Gastroesophageal sphincter (tissue), 4 donors: ENCODE measurements at regions not wholly inside any gene's neighbourhood (a gene's known extent, or its start where the extent isn't known, plus 50 kb on each side); places are given as distances from the start of the nearest gene placed in this dataset.

Experiments used
- ATAC-seq: fragments of 150-250 bp; one replicate; pipeline ENCODE4 v1.9.1; 2016; ENCODE audit warnings: mild to moderate bottlenecking, moderate library complexity
- H3K27ac ChIP-seq, 4 donors: fragments of 200-600 bp; sonication (generic) in 3 of 4; 1 replicate in 3 of 4; 2 replicates in 1 of 4; pipeline ENCODE4 v1.5.1; 2016 to 2019
- H3K27me3 ChIP-seq: fragments of 200-600 bp; sonication (generic); one replicate; pipeline ENCODE4 v1.5.1; 2019
- H3K36me3 ChIP-seq, 2 donors: fragments of 200-600 bp; sonication (generic); one replicate each; pipeline ENCODE4 v1.5.1; 2019; ENCODE audit warnings: control low read depth in 1 of 2
- H3K4me1 ChIP-seq, 3 donors: fragments of 200-600 bp; sonication (generic); 1 replicate in 2 of 3; 2 replicates in 1 of 3; pipeline ENCODE4 v1.5.1; 2016 to 2019; ENCODE audit warnings: control low read depth in 2 of 3
- H3K4me3 ChIP-seq, 2 donors: fragments of 200-600 bp; sonication (generic); one replicate each; pipeline ENCODE4 v1.5.1; 2019; ENCODE audit warnings: mild to moderate bottlenecking in 1 of 2, moderate library complexity in 1 of 2
- H3K9me3 ChIP-seq, 3 donors: fragments of 200-600 bp; sonication (generic); one replicate each; pipeline ENCODE4 v1.5.1; 2017 to 2019; ENCODE audit warnings: control low read depth in 2 of 3
- CTCF ChIP-seq, 4 experiments: fragments of 200-600 bp in 2 of 4; fragments of 450-650 bp in 2 of 4; sonication (generic) in 1 of 4; IDR thresholded peaks; one replicate each; pipeline ENCODE4 v1.5.1; 2017 to 2019; ENCODE audit warnings: antibody characterized with exemption in 4 of 4, mild to moderate bottlenecking in 2 of 4, moderate library complexity in 2 of 4
- EP300 ChIP-seq: sonication (generic); formaldehyde crosslinking; IDR thresholded peaks from one replicate; pipeline ENCODE4 v1.6.1; 2017; ENCODE audit warnings: antibody characterized with exemption, mild to moderate bottlenecking
- POLR2A ChIP-seq, 2 donors: fragments of 450-650 bp; IDR thresholded peaks; one replicate each; pipeline ENCODE4 v1.6.1; 2017; ENCODE audit warnings: antibody characterized with exemption in 2 of 2, mild to moderate bottlenecking in 2 of 2, moderate library complexity in 1 of 2
- POLR2AphosphoS5 ChIP-seq: sonication (generic); formaldehyde crosslinking; IDR thresholded peaks from one replicate; pipeline ENCODE4 v1.6.1; 2017; ENCODE audit warnings: antibody characterized with exemption
- WGBS, 2 donors: methylation state at CpG; one replicate each; pipeline ENCODE4 v1.1.5; 2018; ENCODE audit warnings: low coverage in 1 of 2; 5-methylcytosine and 5-hydroxymethylcytosine counted together

- Histone ChIP-seq H3K4me3 (no peak overlapping the region), H3K9me3 (peaks cover 0 to 26% (median 0%) of the 10 kb centered on the region in 3 donors), H3K4me1 (peaks cover 0 to 34% (median 6%) of the 10 kb centered on the region in 3 donors), H3K27ac (no peak overlapping the region), H3K36me3 (peaks cover 0 to 8% of the 10 kb centered on the region in 2 donors), H3K27me3 (no peaks in the 10 kb centered on the region)
- ATAC-seq: no peak
- TF ChIP-seq EP300: no peak
- no peak for TF ChIP-seq CTCF (IDR thresholded peaks at IDR 0.05)
- TF ChIP-seq POLR2AphosphoS5: no peak
- no peak for TF ChIP-seq POLR2A (IDR thresholded peaks at IDR 0.05)
- 68 to 88% methylated on average over 3 of the region's 3 CpGs for WGBS, 2 donors
These were observed 76.8 kb upstream of the CIBAR2 start for GRCh38 chr16:85188822-85189672.

- TF ChIP-seq POLR2AphosphoS5 (no peak), POLR2A (IDR thresholded peaks at IDR 0.05) (no peak), EP300 (no peak), CTCF (IDR thresholded peaks at IDR 0.05) (no peak)
- Histone ChIP-seq H3K4me1 (peaks cover 0 to 48% (median 6%) of the 10 kb centered on the region in 3 donors), H3K27ac (no peak overlapping the region), H3K27me3 (no peaks in the 10 kb centered on the region), H3K36me3 (no peaks in the 10 kb centered on the region), H3K9me3 (peaks cover 0 to 20% (median 0%) of the 10 kb centered on the region in 3 donors), H3K4me3 (no peak overlapping the region)
- WGBS, 2 donors: 93 to 100% methylated on average over 1 to 2 of the region's 2 CpGs
- ATAC-seq: no peak
These were observed 78.3 kb upstream of the CIBAR2 start for GRCh38 chr16:85190572-85190971.

- peaks cover 0 to 56% (median 13%) of the 10 kb centered on the region in 3 donors for H3K4me1 ChIP-seq
- 91 to 94% methylated on average over 9 to 11 of the region's 19 CpGs for WGBS, 2 donors
- peak overlapping the region in 1 of 4 donors; percentile 87 for H3K27ac ChIP-seq
- peaks cover 0 to 20% (median 0%) of the 10 kb centered on the region in 3 donors for H3K9me3 ChIP-seq
- TF ChIP-seq POLR2A (IDR thresholded peaks at IDR 0.05) (no peak), EP300 (no peak), CTCF (IDR thresholded peaks at IDR 0.05) (no peak), POLR2AphosphoS5 (no peak)
- no peak for ATAC-seq
- no peak overlapping the region for H3K4me3 ChIP-seq
- H3K27me3 ChIP-seq: no peaks in the 10 kb centered on the region
- no peaks in the 10 kb centered on the region for H3K36me3 ChIP-seq
These were observed 79.2 kb upstream of the CIBAR2 start for GRCh38 chr16:85191341-85191965.

- Histone ChIP-seq H3K36me3 (no peaks in the 10 kb centered on the region), H3K4me1 (peaks cover 4 to 56% (median 19%) of the 10 kb centered on the region in 3 donors), H3K27ac (peak overlapping the region; percentile 48 to 87 (median 76)), H3K27me3 (no peaks in the 10 kb centered on the region), H3K9me3 (peaks cover 0 to 20% (median 0%) of the 10 kb centered on the region in 3 donors), H3K4me3 (no peak overlapping the region)
- WGBS, 2 donors: 67 to 87% methylated on average over 1 to 7 of the region's 20 CpGs
- no peak for ATAC-seq
- no peak for TF ChIP-seq POLR2A (IDR thresholded peaks at IDR 0.05)
- no peak for TF ChIP-seq POLR2AphosphoS5
- TF ChIP-seq EP300: no peak
- no peak for TF ChIP-seq CTCF (IDR thresholded peaks at IDR 0.05)
These were observed 80.2 kb upstream of the CIBAR2 start for GRCh38 chr16:85192238-85193114.
